ENCODE measurements at regions not wholly inside any gene's neighbourhood (a gene's known extent, or its start where the extent isn't known, plus 50 kb on each side); places are given as distances from the start of the nearest gene placed in this dataset.
A peak's percentile ranks its signal among the peaks of the same experiment; 100 is the strongest.
"Not testable (repeated sequence)": the region's sequence is repeated elsewhere in the genome, so short reads cannot be mapped to it uniquely, and the experiment has no call there.

DNA sequence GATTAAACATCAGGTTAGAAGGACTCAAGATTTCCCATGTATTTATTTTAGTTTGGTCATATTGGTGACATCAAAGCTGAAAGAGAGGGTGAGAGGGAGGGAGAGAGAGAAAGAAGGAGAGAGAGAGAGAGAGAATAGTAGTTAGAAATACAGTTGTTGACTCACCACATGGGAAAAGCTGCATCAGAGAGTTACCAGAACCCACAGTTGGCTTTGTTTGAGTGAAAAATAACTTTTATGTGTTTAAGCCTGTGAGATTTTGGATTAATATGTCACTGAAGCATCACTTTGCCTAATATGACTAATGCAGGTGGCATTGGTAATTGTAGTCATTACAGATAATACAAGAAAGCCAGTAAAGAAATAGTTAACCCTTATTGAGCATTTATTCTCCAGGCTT lies 303.9 kb downstream of the REEP3 start:
- no peak for DNase-seq (ENCODE audit: low read depth)
- no peak overlapping the region for H3K4me3 ChIP-seq (ENCODE audit: low read depth, low read length)

GRCh38 chr10:63825766-63826165 lies 304.6 kb downstream of the REEP3 start:
- DNase-seq (ENCODE audit: low read depth) = no peak
- no peak overlapping the region for H3K4me3 ChIP-seq (ENCODE audit: low read depth, low read length)

DNA sequence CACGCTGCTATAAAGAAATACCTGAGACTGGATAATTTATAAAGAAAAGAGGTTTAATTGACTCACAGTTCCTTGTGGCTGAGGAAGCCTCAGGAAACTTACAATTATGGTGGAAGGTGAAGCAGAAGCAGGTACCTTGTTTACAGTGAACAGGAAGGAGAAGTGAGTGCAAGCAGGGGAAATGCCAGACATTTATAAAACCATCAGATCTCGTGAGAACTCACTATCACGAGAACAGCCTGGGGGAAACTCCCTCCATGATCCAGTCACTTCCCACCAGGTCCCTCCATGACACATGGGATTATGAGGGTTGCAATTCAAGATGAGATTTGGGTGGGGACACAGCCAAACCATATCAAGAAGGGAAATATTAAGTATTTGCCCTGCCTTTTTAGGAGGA lies 305.8 kb downstream of the REEP3 start:
- DNase-seq (ENCODE audit: low read depth); H3K4me3 ChIP-seq (ENCODE audit: low read depth, low read length): not testable (repeated sequence)

DNA sequence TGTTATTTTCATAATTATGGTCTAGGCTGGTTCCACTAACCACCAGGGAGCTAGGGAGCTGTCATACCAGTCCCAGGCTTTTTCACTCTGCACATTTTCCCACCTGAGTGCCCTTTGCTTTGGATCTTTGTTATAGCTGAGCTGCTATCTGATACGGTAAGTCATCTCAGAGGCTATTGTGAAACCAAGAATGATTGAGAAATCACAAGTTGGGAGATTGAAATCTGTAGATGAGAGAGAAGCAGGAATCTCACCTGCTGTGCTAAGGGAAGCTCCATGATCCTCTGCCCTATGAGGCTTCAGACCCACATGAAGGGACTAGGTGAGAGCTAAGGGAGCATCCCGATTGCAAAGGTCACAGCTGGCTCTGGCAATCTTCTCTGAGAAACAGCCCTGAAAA lies 307.8 kb downstream of the REEP3 start:
- DNase-seq (ENCODE audit: low read depth) = no peak
- H3K4me3 ChIP-seq (ENCODE audit: low read depth, low read length) = no peak overlapping the region

GRCh38 chr10:63829573-63830149 lies 308.5 kb downstream of the REEP3 start:
- H3K4me3 ChIP-seq (ENCODE audit: low read depth, low read length) = no peak overlapping the region
- DNase-seq (ENCODE audit: low read depth) = no peak

GRCh38 chr10:63832686-63833085 lies 311.5 kb downstream of the REEP3 start:
- DNase-seq (ENCODE audit: low read depth) = no peak
- H3K4me3 ChIP-seq (ENCODE audit: low read depth, low read length) = no peak overlapping the region

GRCh38 chr10:63833411-63834060 lies 312.3 kb downstream of the REEP3 start:
- H3K4me3 ChIP-seq (ENCODE audit: low read depth, low read length) = no peak overlapping the region
- no peak for DNase-seq (ENCODE audit: low read depth)

DNA sequence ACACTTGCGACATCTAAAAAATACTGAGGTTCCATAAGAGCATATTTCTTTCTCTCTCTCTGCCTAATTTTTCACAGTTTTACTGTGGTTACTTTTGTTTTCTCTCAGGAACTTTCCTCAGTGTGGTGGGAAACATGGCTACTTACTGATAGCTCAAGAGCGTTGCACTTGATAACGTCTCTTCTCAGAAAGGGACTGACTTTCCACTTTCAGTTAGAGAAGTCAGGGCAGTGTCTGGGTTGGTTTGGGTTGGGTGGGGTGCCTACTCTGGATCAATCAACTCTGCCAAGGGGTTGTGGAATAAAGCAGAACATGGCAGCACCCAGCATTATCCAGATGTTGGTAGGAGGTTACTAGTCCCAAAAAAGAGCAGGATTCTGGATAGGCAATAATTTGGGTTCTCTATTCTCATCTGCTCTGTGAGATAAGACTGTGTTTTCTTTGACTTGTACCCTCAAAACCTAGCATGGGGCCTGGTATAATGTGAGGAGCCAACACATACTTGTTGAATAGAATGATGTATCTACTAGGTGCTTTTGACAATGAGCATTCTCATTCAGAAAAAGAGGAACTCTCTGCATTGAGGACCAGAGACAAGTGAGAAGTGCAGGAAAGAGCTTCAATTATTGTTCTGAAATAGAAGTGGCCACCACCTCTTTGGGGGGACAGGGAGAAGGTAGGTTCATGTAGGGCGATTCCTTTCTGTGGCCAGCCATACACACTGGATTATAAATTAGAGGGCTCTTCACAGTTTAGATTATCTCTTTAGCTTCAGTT lies 315.7 kb downstream of the REEP3 start:
- no peak for DNase-seq (ENCODE audit: low read depth)
- no peak overlapping the region for H3K4me3 ChIP-seq (ENCODE audit: low read depth, low read length)

DNA sequence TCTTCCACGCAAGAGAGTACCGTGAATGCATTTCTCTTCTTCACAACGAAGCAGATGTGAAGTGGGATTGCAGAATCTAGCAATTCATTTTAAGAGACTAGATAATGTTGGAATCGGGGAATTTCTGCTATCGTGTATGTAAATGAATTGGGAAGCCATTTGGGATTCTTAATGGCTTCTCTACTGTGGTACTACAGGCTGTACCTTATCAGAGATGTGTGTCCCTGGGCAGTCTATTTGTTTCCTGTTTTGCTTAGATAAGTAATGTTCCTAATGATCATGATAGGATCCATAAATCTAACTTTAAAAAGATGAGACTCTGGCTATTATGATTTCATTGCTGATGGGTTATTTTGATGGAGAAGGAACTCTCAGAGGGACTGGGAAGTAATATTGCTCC lies 320.6 kb downstream of the REEP3 start:
- no peak for DNase-seq (ENCODE audit: low read depth)
- no peak overlapping the region for H3K4me3 ChIP-seq (ENCODE audit: low read depth, low read length)

DNA sequence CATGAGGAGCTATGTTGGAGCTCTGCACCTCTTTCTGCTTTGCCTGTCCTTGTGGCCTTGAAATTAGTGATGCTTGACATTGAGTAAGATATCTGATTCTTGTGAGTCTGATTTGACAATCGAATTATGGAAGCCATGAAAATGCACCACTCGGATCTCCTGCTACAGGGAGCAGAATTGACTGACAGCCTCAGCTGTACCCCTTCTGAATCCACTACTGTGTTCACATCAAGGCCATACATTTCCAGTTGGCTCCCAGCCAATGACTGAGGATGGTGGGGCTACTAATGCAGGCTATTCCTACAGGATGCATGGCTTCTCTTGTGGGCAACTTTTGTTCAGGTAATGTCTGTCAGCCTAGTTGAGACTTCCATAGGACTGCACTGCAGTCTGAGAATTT lies 321.9 kb downstream of the REEP3 start:
- no peak overlapping the region for H3K4me3 ChIP-seq (ENCODE audit: low read depth, low read length)
- DNase-seq (ENCODE audit: low read depth) = no peak

DNA sequence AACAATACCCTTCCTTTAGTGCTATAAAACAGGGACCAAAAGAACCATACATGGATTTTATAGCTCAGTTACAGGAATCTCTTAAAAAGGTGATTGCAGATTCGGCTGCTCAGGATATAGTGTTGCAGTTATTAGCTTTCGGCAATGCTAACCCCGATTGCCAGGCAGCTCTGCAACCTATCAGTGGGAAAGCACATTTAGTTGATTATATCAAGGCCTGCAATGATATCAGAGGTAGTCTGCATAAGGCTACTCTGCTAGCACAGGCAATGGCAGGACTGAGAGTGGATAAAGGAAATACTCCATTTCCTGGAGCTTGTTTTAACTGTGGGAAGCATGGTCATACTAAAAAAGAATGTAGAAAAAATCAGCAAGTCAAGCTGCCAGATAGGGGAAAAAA lies 327.7 kb downstream of the REEP3 start:
- DNase-seq (ENCODE audit: low read depth) = not testable (repeated sequence)

GRCh38 chr10:63862860-63863259 lies 341.7 kb downstream of the REEP3 start:
- DNase-seq (ENCODE audit: low read depth) = no peak

More for the DNA sequence above, 327.7 kb downstream of the REEP3 start:
- H3K4me3 ChIP-seq (ENCODE audit: low read depth, low read length) = not testable (repeated sequence)

GRCh38 chr10:63865210-63865609 lies 344.0 kb downstream of the REEP3 start:
- DNase-seq (ENCODE audit: low read depth) = no peak
- H3K4me3 ChIP-seq (ENCODE audit: low read depth, low read length) = no peak overlapping the region

More at GRCh38 chr10:63862860-63863259, 341.7 kb downstream of the REEP3 start:
- H3K4me3 ChIP-seq (ENCODE audit: low read depth, low read length) = no peak overlapping the region

- peak overlapping the region; percentile 10 for H3K4me3 ChIP-seq (ENCODE audit: low read depth, low read length)
- DNase-seq (ENCODE audit: low read depth) = peak; percentile 6
Observed at GRCh38 chr10:63866075-63866746, 345.0 kb downstream of the REEP3 start.

- DNase-seq (ENCODE audit: low read depth) = no peak
- no peak overlapping the region for H3K4me3 ChIP-seq (ENCODE audit: low read depth, low read length)
Observed at GRCh38 chr10:63866747-63867140, 345.5 kb downstream of the REEP3 start.

DNA sequence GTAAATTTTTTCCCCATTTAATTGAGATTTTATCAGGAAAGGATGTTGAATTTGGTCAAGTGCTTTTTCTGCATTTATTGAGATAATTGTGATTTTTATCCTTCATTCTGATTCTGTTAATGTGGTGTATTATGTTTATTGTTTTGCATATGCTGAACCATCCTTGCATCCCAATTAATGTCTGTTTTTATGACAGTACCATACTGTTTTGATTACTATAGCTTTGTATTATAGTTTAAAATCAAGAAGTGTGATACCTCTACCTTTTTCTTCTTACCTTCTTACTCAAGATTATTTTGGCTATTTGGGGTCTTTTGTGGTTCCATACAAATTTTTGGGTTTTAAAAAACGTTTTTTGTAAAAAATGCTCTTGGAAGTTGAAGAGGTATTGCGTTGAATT lies 357.2 kb downstream of the REEP3 start:
- DNase-seq (ENCODE audit: low read depth) = no peak

GRCh38 chr10:63883861-63884260 lies 362.7 kb downstream of the REEP3 start:
- no peak overlapping the region for H3K4me3 ChIP-seq (ENCODE audit: low read depth, low read length)
- no peak for DNase-seq (ENCODE audit: low read depth)

More for the DNA sequence above, 357.2 kb downstream of the REEP3 start:
- no peak overlapping the region for H3K4me3 ChIP-seq (ENCODE audit: low read depth, low read length)

DNA sequence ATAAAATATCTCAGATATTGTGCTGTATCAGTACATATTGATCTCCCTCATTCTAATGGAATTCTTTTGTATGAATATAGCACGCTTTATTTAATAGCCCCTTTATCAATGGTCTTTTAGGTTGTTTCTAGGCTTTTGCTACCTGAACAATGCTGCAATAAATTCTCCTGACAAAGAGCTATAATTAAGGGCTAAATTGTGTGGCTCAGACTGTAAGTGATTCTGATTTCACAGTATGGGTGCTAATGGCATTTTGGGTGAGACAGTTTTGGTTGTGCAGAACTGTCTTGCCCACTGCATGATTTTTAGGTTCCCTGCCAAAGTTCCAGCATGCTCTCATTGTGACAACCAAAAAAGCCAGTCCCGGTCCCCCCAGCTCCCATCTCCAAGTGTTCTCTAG lies 363.2 kb downstream of the REEP3 start:
- H3K4me3 ChIP-seq (ENCODE audit: low read depth, low read length) = no peak overlapping the region
- no peak for DNase-seq (ENCODE audit: low read depth)

GRCh38 chr10:63885156-63885555 lies 364.0 kb downstream of the REEP3 start:
- no peak for DNase-seq (ENCODE audit: low read depth)
- H3K4me3 ChIP-seq (ENCODE audit: low read depth, low read length) = no peak overlapping the region

Data from skeletal muscle cell (primary cell).